T-helper 17 cell (primary cell): ENCODE measurements at regions not wholly inside any gene's neighbourhood (a gene's known extent, or its start where the extent isn't known, plus 50 kb on each side); places are given as distances from the start of the nearest gene placed in this dataset.

Experiments
- ATAC-seq: fragments of 150-1000 bp; cut with Tn5 transposase; 2 replicates; pipeline ENCODE4 v1.10.0; 2021; ENCODE audit warnings: mild to moderate bottlenecking, moderate library complexity
- DNase-seq, 3 donors: peaks; one replicate each; pipeline versions ENCODE4 v3.0.0 to v3.0.0-alpha.2; 2020 to 2021
- H3K9me3 ChIP-seq: one replicate; pipeline ENCODE4 v1.7.0; 2013; ENCODE audit warnings: low read length, mild to moderate bottlenecking; ENCODE audit not compliant: control insufficient read depth, poor library complexity, severe bottlenecking
- H3K27ac Mint-ChIP-seq: one replicate; pipeline ENCODE4 v1.8.0; 2022; ENCODE audit warnings: mild to moderate bottlenecking, moderate library complexity, mixed read lengths
- H3K27me3 Mint-ChIP-seq: one replicate; pipeline ENCODE4 v1.8.0; 2022; ENCODE audit warnings: mixed read lengths
- H3K36me3 Mint-ChIP-seq: one replicate; pipeline ENCODE4 v1.8.0; 2022; ENCODE audit warnings: low read depth, mixed read lengths
- H3K4me1 Mint-ChIP-seq: one replicate; pipeline ENCODE4 v1.8.0; 2022; ENCODE audit warnings: mild to moderate bottlenecking, mixed read lengths
- H3K4me3 Mint-ChIP-seq: one replicate; pipeline ENCODE4 v1.8.0; 2022; ENCODE audit warnings: mild to moderate bottlenecking, moderate library complexity, mixed read lengths

- ATAC-seq = no peak
- H3K36me3 Mint-ChIP-seq = no peaks in the 10 kb centered on the region
Observed at GRCh38 chr18:46416706-46417638, 240.0 kb downstream of the LOXHD1 start.

GRCh38 chr18:46418663-46419260 lies 238.3 kb downstream of the LOXHD1 start:
- H3K9me3 ChIP-seq = no peaks in the 10 kb centered on the region
- Mint-ChIP-seq H3K27me3 (no peaks in the 10 kb centered on the region), H3K36me3 (peaks cover 1% of the 10 kb centered on the region), H3K4me3 (no peak overlapping the region), H3K27ac (no peak overlapping the region), H3K4me1 (peaks cover 2% of the 10 kb centered on the region)
- ATAC-seq = no peak
- no peak for DNase-seq

More at GRCh38 chr18:46416706-46417638, 240.0 kb downstream of the LOXHD1 start:
- H3K9me3 ChIP-seq = no peaks in the 10 kb centered on the region
- Mint-ChIP-seq H3K4me3 (no peak overlapping the region), H3K4me1 (no peaks in the 10 kb centered on the region), H3K27me3 (no peaks in the 10 kb centered on the region), H3K27ac (no peak overlapping the region)
- no peak for DNase-seq

- H3K4me1 Mint-ChIP-seq = peaks cover 2% of the 10 kb centered on the region
- H3K4me3 Mint-ChIP-seq = no peak overlapping the region
- H3K9me3 ChIP-seq = no peaks in the 10 kb centered on the region
- no peaks in the 10 kb centered on the region for H3K27me3 Mint-ChIP-seq
- ATAC-seq = no peak
- H3K27ac Mint-ChIP-seq = no peak overlapping the region
- no peak for DNase-seq
- peaks cover 4% of the 10 kb centered on the region for H3K36me3 Mint-ChIP-seq
Observed at GRCh38 chr18:46419391-46420141, 237.5 kb downstream of the LOXHD1 start.

- H3K4me1 Mint-ChIP-seq = peaks cover 2% of the 10 kb centered on the region
- peak overlapping the region; percentile 25 for H3K4me3 Mint-ChIP-seq
- H3K27me3 Mint-ChIP-seq = peaks cover 4% of the 10 kb centered on the region
- H3K9me3 ChIP-seq = no peaks in the 10 kb centered on the region
- no peak overlapping the region for H3K27ac Mint-ChIP-seq
- no peak for ATAC-seq
- no peak for DNase-seq
- peaks cover 4% of the 10 kb centered on the region for H3K36me3 Mint-ChIP-seq
Observed at GRCh38 chr18:46421973-46422551, 235.0 kb downstream of the LOXHD1 start.

GRCh38 chr18:46422552-46423055 lies 234.4 kb downstream of the LOXHD1 start:
- Mint-ChIP-seq H3K36me3 (peaks cover 4% of the 10 kb centered on the region), H3K27me3 (peaks cover 4% of the 10 kb centered on the region), H3K4me3 (no peak overlapping the region), H3K4me1 (peaks cover 4% of the 10 kb centered on the region), H3K27ac (no peak overlapping the region)
- ATAC-seq = no peak
- no peaks in the 10 kb centered on the region for H3K9me3 ChIP-seq
- no peak for DNase-seq

GRCh38 chr18:46423226-46423805 lies 233.7 kb downstream of the LOXHD1 start:
- Mint-ChIP-seq H3K27ac (peak overlapping the region; percentile 22), H3K4me3 (no peak overlapping the region), H3K36me3 (peaks cover 4% of the 10 kb centered on the region), H3K4me1 (peaks cover 4% of the 10 kb centered on the region), H3K27me3 (peaks cover 4% of the 10 kb centered on the region)
- no peaks in the 10 kb centered on the region for H3K9me3 ChIP-seq
- DNase-seq (no peak), ATAC-seq (no peak)

- Mint-ChIP-seq H3K27me3 (peaks cover 4% of the 10 kb centered on the region), H3K4me1 (peaks cover 4% of the 10 kb centered on the region), H3K36me3 (peaks cover 4% of the 10 kb centered on the region), H3K4me3 (no peak overlapping the region), H3K27ac (no peak overlapping the region)
- ATAC-seq (no peak), DNase-seq (no peak)
- no peaks in the 10 kb centered on the region for H3K9me3 ChIP-seq
Observed at GRCh38 chr18:46424898-46425297, 232.1 kb downstream of the LOXHD1 start.

GRCh38 chr18:46425511-46425910 lies 231.5 kb downstream of the LOXHD1 start:
- Mint-ChIP-seq H3K27me3 (peaks cover 6% of the 10 kb centered on the region), H3K4me1 (peaks cover 4% of the 10 kb centered on the region), H3K36me3 (peaks cover 4% of the 10 kb centered on the region)

GRCh38 chr18:46426021-46426678 lies 230.9 kb downstream of the LOXHD1 start:
- Mint-ChIP-seq H3K4me1 (peaks cover 4% of the 10 kb centered on the region), H3K4me3 (no peak overlapping the region), H3K27me3 (peaks cover 12% of the 10 kb centered on the region), H3K27ac (no peak overlapping the region), H3K36me3 (peaks cover 4% of the 10 kb centered on the region)
- ATAC-seq (no peak), DNase-seq (no peak)
- no peaks in the 10 kb centered on the region for H3K9me3 ChIP-seq

More at GRCh38 chr18:46425511-46425910, 231.5 kb downstream of the LOXHD1 start:
- H3K27ac Mint-ChIP-seq = no peak overlapping the region
- H3K4me3 Mint-ChIP-seq = no peak overlapping the region
- no peak for DNase-seq
- no peak for ATAC-seq
- no peaks in the 10 kb centered on the region for H3K9me3 ChIP-seq

- no peaks in the 10 kb centered on the region for H3K9me3 ChIP-seq
- no peak overlapping the region for H3K4me3 Mint-ChIP-seq
- H3K36me3 Mint-ChIP-seq = peaks cover 4% of the 10 kb centered on the region
- ATAC-seq = no peak
- no peak for DNase-seq
- H3K27me3 Mint-ChIP-seq = peaks cover 17% of the 10 kb centered on the region
- peaks cover 4% of the 10 kb centered on the region for H3K4me1 Mint-ChIP-seq
- H3K27ac Mint-ChIP-seq = no peak overlapping the region
Observed at GRCh38 chr18:46426679-46427047, 230.4 kb downstream of the LOXHD1 start.
